HL-60/S4 treated with phorbol 12-myristate 13-acetate at 8.2 ng/mL for 4 days and 3 days (cell line): ENCODE measurements at regions not wholly inside any gene's neighbourhood (a gene's known extent, or its start where the extent isn't known, plus 50 kb on each side); places are given as distances from the start of the nearest gene placed in this dataset.

Experiments
- in situ Hi-C: fragments of 300-500 bp; cut with MboI; formaldehyde crosslinking; loops from 2 replicates; pipeline ENCODE4 v1.15.0; 2022; ENCODE audit warnings: low sequenced_read_pairs

- in situ Hi-C loops: loop anchor here (25.0 kb wide), 1 partner anchor 274 kb away; no protein-coding TSS in a partner anchor
Measured at GRCh38 chr18:76686737-76687231, 135.6 kb upstream of the ZNF236 start.

- in situ Hi-C loops: loop anchor here (25.0 kb wide), 1 partner anchor 274 kb away; no protein-coding TSS in a partner anchor
Measured at GRCh38 chr18:76685860-76686259, 136.5 kb upstream of the ZNF236 start.

GRCh38 chr18:76685402-76685801 lies 137.0 kb upstream of the ZNF236 start:
- in situ Hi-C loops: loop anchor here (25.0 kb wide), 1 partner anchor 273 kb away; no protein-coding TSS in a partner anchor

GRCh38 chr18:76684265-76684664 lies 138.1 kb upstream of the ZNF236 start:
- in situ Hi-C loops: loop anchor here (25.0 kb wide), 1 partner anchor 272 kb away; no protein-coding TSS in a partner anchor

- in situ Hi-C loops: loop anchor here (25.0 kb wide), 1 partner anchor 268 kb away; no protein-coding TSS in a partner anchor
Measured at GRCh38 chr18:76679945-76680344, 142.4 kb upstream of the ZNF236 start.

- in situ Hi-C loops: loop anchor here (25.0 kb wide), 1 partner anchor 267 kb away; no protein-coding TSS in a partner anchor
Measured at GRCh38 chr18:76679259-76679658, 143.1 kb upstream of the ZNF236 start.

- in situ Hi-C loops: loop anchor here (25.0 kb wide), 1 partner anchor 266 kb away; no protein-coding TSS in a partner anchor
Measured at GRCh38 chr18:76678248-76678647, 144.1 kb upstream of the ZNF236 start.

- in situ Hi-C loops: no loop called here
Measured at GRCh38 chr18:76674596-76674995, 147.8 kb upstream of the ZNF236 start.

GRCh38 chr18:76673281-76674185 lies 148.8 kb upstream of the ZNF236 start:
- in situ Hi-C loops: no loop called here

- in situ Hi-C loops: no loop called here
Measured at GRCh38 chr18:76672627-76673026, 149.7 kb upstream of the ZNF236 start.

- in situ Hi-C loops: no loop called here
Measured at GRCh38 chr18:76670564-76671288, 151.6 kb upstream of the ZNF236 start.

GRCh38 chr18:76668546-76668945 lies 153.8 kb upstream of the ZNF236 start:
- in situ Hi-C loops: no loop called here

- in situ Hi-C loops: no loop called here
Measured at GRCh38 chr18:76668119-76668518, 154.2 kb upstream of the ZNF236 start.

GRCh38 chr18:76667603-76668002 lies 154.8 kb upstream of the ZNF236 start:
- in situ Hi-C loops: no loop called here

- in situ Hi-C loops: no loop called here
Measured at GRCh38 chr18:76662626-76663025, 159.7 kb upstream of the ZNF236 start.

GRCh38 chr18:76660571-76661192 lies 161.7 kb upstream of the ZNF236 start:
- in situ Hi-C loops: no loop called here

- in situ Hi-C loops: no loop called here
Measured at GRCh38 chr18:76658627-76659026, 163.6 kb upstream of the ZNF516 start.

GRCh38 chr18:76657911-76658470 lies 162.9 kb upstream of the ZNF516 start:
- in situ Hi-C loops: no loop called here

GRCh38 chr18:76656925-76657827 lies 162.1 kb upstream of the ZNF516 start:
- in situ Hi-C loops: no loop called here
